ENCODE measurements at regions not wholly inside any gene's neighbourhood (a gene's known extent, or its start where the extent isn't known, plus 50 kb on each side); places are given as distances from the start of the nearest gene placed in this dataset.
A peak's percentile ranks its signal among the peaks of the same experiment; 100 is the strongest.
"Not testable (repeated sequence)": the region's sequence is repeated elsewhere in the genome, so short reads cannot be mapped to it uniquely, and the experiment has no call there.

- DNase-seq (ENCODE audit: low spot score) = no peak
Observed at GRCh38 chr18:51248685-51249084, 51.2 kb upstream of the MEX3C start.

GRCh38 chr18:51250006-51250405 is 52.5 kb upstream of the MEX3C start:
- no peak for DNase-seq (ENCODE audit: low spot score)

GRCh38 chr18:51250458-51251024 is 53.1 kb upstream of the MEX3C start:
- no peak for DNase-seq (ENCODE audit: low spot score)

GRCh38 chr18:51251625-51252024 is 54.1 kb upstream of the MEX3C start:
- DNase-seq (ENCODE audit: low spot score) = no peak

GRCh38 chr18:51253476-51253875 is 56.0 kb upstream of the MEX3C start:
- DNase-seq (ENCODE audit: low spot score) = peak; percentile 6

- DNase-seq (ENCODE audit: low spot score) = no peak
Observed at GRCh38 chr18:51255693-51256092, 58.2 kb upstream of the MEX3C start.

- no peak for DNase-seq (ENCODE audit: low spot score)
Observed at GRCh38 chr18:51257150-51257549, 59.7 kb upstream of the MEX3C start.

- DNase-seq (ENCODE audit: low spot score) = no peak
Observed at GRCh38 chr18:51260118-51260517, 62.6 kb upstream of the MEX3C start.

GRCh38 chr18:51266077-51266476 is 68.6 kb upstream of the MEX3C start:
- not testable (repeated sequence) for DNase-seq (ENCODE audit: low spot score)

- no peak for DNase-seq (ENCODE audit: low spot score)
Observed at GRCh38 chr18:51266773-51267172, 69.3 kb upstream of the MEX3C start.

- DNase-seq (ENCODE audit: low spot score) = no peak
Observed at GRCh38 chr18:51273437-51273836, 76.0 kb upstream of the MEX3C start.

- DNase-seq (ENCODE audit: low spot score) = no peak
Observed at GRCh38 chr18:51275712-51276476, 78.4 kb upstream of the MEX3C start.

- DNase-seq (ENCODE audit: low spot score) = peak; percentile 72
Observed at GRCh38 chr18:51278045-51278649, 80.7 kb upstream of the MEX3C start.

GRCh38 chr18:51279367-51279984 is 82.0 kb upstream of the MEX3C start:
- peak; percentile 7 for DNase-seq (ENCODE audit: low spot score)

GRCh38 chr18:51287818-51288508 is 90.5 kb upstream of the MEX3C start:
- DNase-seq (ENCODE audit: low spot score) = no peak

- DNase-seq (ENCODE audit: low spot score) = no peak
Observed at GRCh38 chr18:51288582-51288981, 91.1 kb upstream of the MEX3C start.

GRCh38 chr18:51290860-51291259 is 93.4 kb upstream of the MEX3C start:
- no peak for DNase-seq (ENCODE audit: low spot score)

GRCh38 chr18:51300912-51301311 is 103.4 kb upstream of the MEX3C start:
- DNase-seq (ENCODE audit: low spot score) = no peak

- no peak for DNase-seq (ENCODE audit: low spot score)
Observed at GRCh38 chr18:51301376-51301775, 103.9 kb upstream of the MEX3C start.

GRCh38 chr18:51316677-51317076 is 119.2 kb upstream of the MEX3C start:
- DNase-seq (ENCODE audit: low spot score) = no peak

GRCh38 chr18:51321696-51322095 is 124.2 kb upstream of the MEX3C start:
- DNase-seq (ENCODE audit: low spot score) = no peak

- DNase-seq (ENCODE audit: low spot score) = no peak
Observed at GRCh38 chr18:51323961-51324360, 126.5 kb upstream of the MEX3C start.
